MM.1S (cell line): ENCODE measurements at regions not wholly inside any gene's neighbourhood (a gene's known extent, or its start where the extent isn't known, plus 50 kb on each side); places are given as distances from the start of the nearest gene placed in this dataset.

Experiments used
- EZH2 ChIP-seq: fragments of 300-600 bp; sonication (generic); optimal IDR thresholded peaks from 2 replicates; pipeline ENCODE3; 2017; ENCODE audit warnings: low read depth, mild to moderate bottlenecking, antibody characterized with exemption, low read length, mixed read lengths
- EZH2phosphoT487 ChIP-seq: fragments of 300-600 bp; sonication (generic); IDR thresholded peaks from 2 replicates; pipeline ENCODE4 v1.6.1; 2018; ENCODE audit warnings: antibody characterized with exemption, low read length
- TF ChIP-seq, protein P1 (sequence below): fragments of 300-600 bp; sonication (generic); IDR thresholded peaks from 2 replicates; pipeline ENCODE4 v1.5.1; 2016; ENCODE audit warnings: antibody characterized with exemption, low read length, mixed read lengths

DNA sequence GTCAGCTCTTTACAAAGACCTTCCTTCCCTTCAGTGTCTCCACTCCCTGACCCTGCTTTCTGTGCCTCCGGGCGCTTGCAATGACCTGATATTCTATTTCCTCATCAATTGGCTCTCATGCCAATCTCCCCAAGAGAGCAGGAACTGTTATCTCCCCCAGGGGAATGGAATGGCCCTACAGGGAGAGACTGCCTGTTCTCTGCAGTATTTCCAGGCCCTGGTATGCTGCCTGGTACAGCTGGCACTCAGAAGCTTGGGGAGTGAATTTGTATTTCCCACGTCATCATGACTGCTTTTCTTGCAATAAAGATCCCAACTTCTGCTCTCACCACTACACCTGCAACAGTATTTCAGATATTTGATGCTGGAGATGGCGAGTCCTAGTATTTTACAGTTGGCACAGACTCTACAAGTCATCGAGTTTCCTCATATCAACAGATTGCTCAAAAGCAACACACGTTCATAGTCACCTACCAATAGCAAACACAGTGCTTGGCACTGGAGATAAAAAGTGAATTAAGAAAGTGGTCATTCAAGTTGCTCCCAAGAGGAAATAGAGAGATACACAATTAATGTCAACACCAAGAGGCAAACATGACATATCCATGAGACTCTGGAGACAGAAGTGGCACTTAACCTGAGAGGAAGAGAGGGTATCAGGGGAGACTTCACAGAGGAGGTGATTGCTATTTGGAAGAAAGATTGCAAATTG, 90.5 kb upstream of the EGFL6 start:
- no peak for TF ChIP-seq EZH2
- TF ChIP-seq, protein P1, sequence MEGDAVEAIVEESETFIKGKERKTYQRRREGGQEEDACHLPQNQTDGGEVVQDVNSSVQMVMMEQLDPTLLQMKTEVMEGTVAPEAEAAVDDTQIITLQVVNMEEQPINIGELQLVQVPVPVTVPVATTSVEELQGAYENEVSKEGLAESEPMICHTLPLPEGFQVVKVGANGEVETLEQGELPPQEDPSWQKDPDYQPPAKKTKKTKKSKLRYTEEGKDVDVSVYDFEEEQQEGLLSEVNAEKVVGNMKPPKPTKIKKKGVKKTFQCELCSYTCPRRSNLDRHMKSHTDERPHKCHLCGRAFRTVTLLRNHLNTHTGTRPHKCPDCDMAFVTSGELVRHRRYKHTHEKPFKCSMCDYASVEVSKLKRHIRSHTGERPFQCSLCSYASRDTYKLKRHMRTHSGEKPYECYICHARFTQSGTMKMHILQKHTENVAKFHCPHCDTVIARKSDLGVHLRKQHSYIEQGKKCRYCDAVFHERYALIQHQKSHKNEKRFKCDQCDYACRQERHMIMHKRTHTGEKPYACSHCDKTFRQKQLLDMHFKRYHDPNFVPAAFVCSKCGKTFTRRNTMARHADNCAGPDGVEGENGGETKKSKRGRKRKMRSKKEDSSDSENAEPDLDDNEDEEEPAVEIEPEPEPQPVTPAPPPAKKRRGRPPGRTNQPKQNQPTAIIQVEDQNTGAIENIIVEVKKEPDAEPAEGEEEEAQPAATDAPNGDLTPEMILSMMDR, result no peak
- no peak for TF ChIP-seq EZH2phosphoT487
